H1 (cell line): ENCODE measurements at regions not wholly inside any gene's neighbourhood (a gene's known extent, or its start where the extent isn't known, plus 50 kb on each side); places are given as distances from the start of the nearest gene placed in this dataset.

ENCODE experiments used
- CTCF ChIA-PET: fragments of 300-600 bp; sonication (Branson Sonifier 250); formaldehyde crosslinking; loops from one replicate; lab custom pipeline; 2021; ENCODE audit not compliant: partially characterized antibody; lab: Charles Lee
- POLR2A ChIA-PET: fragments of 300-600 bp; sonication (Branson Sonifier 250); formaldehyde crosslinking; loops from one replicate; lab custom pipeline; 2021; ENCODE audit warnings: inconsistent platforms; ENCODE audit not compliant: partially characterized antibody; lab: Charles Lee
- DNase-seq, 2 experiments: peaks; one replicate each; pipeline versions ENCODE4 v3.0.0 to v3.0.0-alpha.2; 2010 to 2022; ENCODE audit warnings: low spot score in 2 of 2, low read depth in 1 of 2, mixed read lengths in 1 of 2
- FAIRE-seq: peaks from 2 replicates; lab custom pipeline; 2011; peaks lifted over from hg19 to GRCh38; lab: Jason Lieb, UNC
- H2AFZ ChIP-seq: 2 replicates; pipeline ENCODE4 v1.8.1; 2012; ENCODE audit warnings: low read length, inconsistent platforms
- H2AK5ac ChIP-seq: 2 replicates; pipeline ENCODE4 v1.6.1; 2013; ENCODE audit warnings: low read depth, low read length
- H2BK120ac ChIP-seq: replicated peaks from 2 replicates; pipeline ENCODE3; 2013; ENCODE audit warnings: low read depth, low read length, inconsistent platforms
- H2BK12ac ChIP-seq: 2 replicates; pipeline ENCODE4 v1.6.1; 2013; ENCODE audit warnings: low read depth, low read length
- H2BK15ac ChIP-seq: 2 replicates; pipeline ENCODE4 v1.6.1; 2013; ENCODE audit warnings: low read length
- H2BK20ac ChIP-seq: 2 replicates; pipeline ENCODE4 v1.6.1; 2013; ENCODE audit warnings: low read length
- H2BK5ac ChIP-seq: 2 replicates; pipeline ENCODE4 v1.6.1; 2013; ENCODE audit warnings: low read depth, low read length
- H3K14ac ChIP-seq: 2 replicates; pipeline ENCODE4 v1.6.1; 2013; ENCODE audit warnings: inconsistent platforms; ENCODE audit not compliant: insufficient read length
- H3K18ac ChIP-seq: 2 replicates; pipeline ENCODE4 v1.6.1; 2013; ENCODE audit warnings: low read length; ENCODE audit errors: extremely low read depth
- H3K23ac ChIP-seq: 2 replicates; pipeline ENCODE4 v1.6.1; 2013; ENCODE audit warnings: inconsistent platforms; ENCODE audit not compliant: insufficient read length
- H3K23me2 ChIP-seq: 2 replicates; pipeline ENCODE4 v1.6.1; 2013; ENCODE audit warnings: low read depth, low read length
- H3K27ac ChIP-seq: 2 replicates; pipeline ENCODE4 v1.6.1; 2011; ENCODE audit warnings: low read depth, low read length, inconsistent platforms
- H3K27me3 ChIP-seq, 4 experiments: replicated peaks in 1 of 4; 1 replicate in 1 of 4; 2 replicates in 3 of 4; pipeline versions ENCODE4 v1.6.1 to v1.8.1; 2011 to 2013; ENCODE audit warnings: low read length in 3 of 4, mild to moderate bottlenecking in 3 of 4, inconsistent platforms in 2 of 4, mixed read lengths in 2 of 4, moderate library complexity in 1 of 4; ENCODE audit not compliant: control insufficient read depth in 3 of 4, insufficient read depth in 3 of 4; ENCODE audit errors: extremely low read depth in 1 of 4
- H3K36me3 ChIP-seq, 4 experiments: 2 replicates each; pipeline versions ENCODE4 v1.6.1 to v1.8.1; 2011 to 2013; ENCODE audit warnings: mild to moderate bottlenecking in 4 of 4, low read length in 3 of 4, moderate library complexity in 2 of 4, control low read depth in 1 of 4, inconsistent platforms in 1 of 4; ENCODE audit not compliant: insufficient read depth in 4 of 4, control insufficient read depth in 2 of 4
- H3K4ac ChIP-seq: replicated peaks from 2 replicates; pipeline ENCODE3; 2013; ENCODE audit warnings: low read length, low read depth, mixed read lengths, inconsistent platforms; ENCODE audit not compliant: insufficient read length
- H3K4me1 ChIP-seq, 4 experiments: replicated peaks in 1 of 4; 1 replicate in 1 of 4; 2 replicates in 3 of 4; pipeline versions ENCODE4 v1.6.1 to v1.8.1; 2011 to 2013; ENCODE audit warnings: low read length in 3 of 4, inconsistent platforms in 2 of 4, mixed read lengths in 1 of 4; ENCODE audit not compliant: insufficient read depth in 4 of 4, control insufficient read depth in 3 of 4
- H3K4me2 ChIP-seq, 2 experiments: 2 replicates each; pipeline versions ENCODE4 v1.6.1 to v1.8.1; 2011 to 2013; ENCODE audit warnings: low read depth in 2 of 2, low read length in 2 of 2, control low read depth in 1 of 2, inconsistent platforms in 1 of 2, mild to moderate bottlenecking in 1 of 2; ENCODE audit not compliant: insufficient read depth in 1 of 2
- H3K4me3 ChIP-seq, 4 experiments: fragments of 200-600, 300-600 bp in 1 of 4; sonication (generic), shearing (Covaris generic), sonication (Bioruptor Twin) in 1 of 4; 2 replicates each; pipeline versions ENCODE4 v1.5.1 to v1.8.1; 2011 to 2016; ENCODE audit warnings: low read length in 4 of 4, low read depth in 3 of 4, control low read depth in 2 of 4, inconsistent platforms in 2 of 4, mild to moderate bottlenecking in 2 of 4, mixed read lengths in 1 of 4, moderate library complexity in 1 of 4; ENCODE audit not compliant: insufficient read depth in 2 of 4; ENCODE audit errors: extremely low read depth in 1 of 4
- H3K56ac ChIP-seq: replicated peaks from 2 replicates; pipeline ENCODE3; 2013; ENCODE audit warnings: low read depth, mild to moderate bottlenecking, mixed read lengths, low read length, inconsistent platforms; ENCODE audit not compliant: insufficient read length
- H3K79me1 ChIP-seq: 2 replicates; pipeline ENCODE4 v1.6.1; 2013; ENCODE audit warnings: low read depth, low read length, control low read depth
- H3K79me2 ChIP-seq, 2 experiments: 2 replicates each; pipeline versions ENCODE4 v1.6.1 to v1.8.1; 2012 to 2013; ENCODE audit warnings: low read length in 2 of 2, mild to moderate bottlenecking in 2 of 2, inconsistent platforms in 1 of 2; ENCODE audit not compliant: insufficient read depth in 2 of 2, control insufficient read depth in 1 of 2
- H3K9ac ChIP-seq, 4 experiments: replicated peaks in 1 of 4; 1 replicate in 1 of 4; 2 replicates in 3 of 4; pipeline versions ENCODE4 v1.6.1 to v1.8.1; 2011 to 2013; ENCODE audit warnings: low read depth in 3 of 4, low read length in 3 of 4, control low read depth in 2 of 4, mild to moderate bottlenecking in 2 of 4, moderate library complexity in 2 of 4, inconsistent platforms in 1 of 4; ENCODE audit errors: extremely low read depth in 1 of 4
- H3K9me3 ChIP-seq, 2 experiments: 2 replicates each; pipeline versions ENCODE4 v1.6.1 to v1.8.1; 2012 to 2013; ENCODE audit warnings: mild to moderate bottlenecking in 2 of 2, moderate library complexity in 2 of 2, control low read depth in 1 of 2, inconsistent platforms in 1 of 2, low read depth in 1 of 2, low read length in 1 of 2, mixed read lengths in 1 of 2; ENCODE audit not compliant: insufficient read depth in 2 of 2
- H4K20me1 ChIP-seq, 2 experiments: replicated peaks in 1 of 2; 2 replicates each; pipeline versions ENCODE3 to v1.8.1; 2011 to 2013; ENCODE audit warnings: inconsistent platforms in 2 of 2, low read length in 2 of 2, mild to moderate bottlenecking in 1 of 2; ENCODE audit not compliant: insufficient read depth in 2 of 2, control insufficient read depth in 1 of 2
- H4K5ac ChIP-seq: 2 replicates; pipeline ENCODE4 v1.6.1; 2013; ENCODE audit warnings: low read length, low read depth, mixed read lengths, inconsistent platforms; ENCODE audit not compliant: insufficient read length
- H4K8ac ChIP-seq: 2 replicates; pipeline ENCODE4 v1.8.0; 2013; ENCODE audit warnings: mild to moderate bottlenecking, moderate library complexity, low read length, inconsistent platforms; ENCODE audit not compliant: insufficient read depth; ENCODE audit errors: extremely low read depth
- H4K91ac ChIP-seq: replicated peaks from 2 replicates; pipeline ENCODE3; 2013; ENCODE audit warnings: low read length, mixed read lengths, inconsistent platforms; ENCODE audit not compliant: insufficient read length
- CBX5 ChIP-seq: fragments of 300-800, 300-1000 bp; sonication (generic); IDR thresholded peaks from 2 replicates; pipeline ENCODE4 v1.7.1; 2016; ENCODE audit warnings: antibody characterized with exemption, low read length, low read depth
- GTF2F1 ChIP-seq: IDR thresholded peaks from 2 replicates; pipeline ENCODE4 v1.6.1; 2012; ENCODE audit warnings: low read depth, low read length, improper control_type of control experiment, borderline replicate concordance
- POLR2AphosphoS5 ChIP-seq: IDR thresholded peaks from 2 replicates; pipeline ENCODE4 v1.6.1; 2011; ENCODE audit warnings: low read depth, low read length
- RBBP5 ChIP-seq: IDR thresholded peaks from 2 replicates; pipeline ENCODE4 v1.7.1; 2012; ENCODE audit warnings: low read depth, mild to moderate bottlenecking, inconsistent platforms, low read length, moderate library complexity, borderline replicate concordance
- RFX5 ChIP-seq: IDR thresholded peaks from 2 replicates; pipeline ENCODE4 v1.6.1; 2011; ENCODE audit warnings: low read depth, low read length, improper control_type of control experiment, borderline replicate concordance
- SIN3A ChIP-seq, 2 experiments: IDR thresholded peaks in 1 of 2; conservative IDR thresholded peaks in 1 of 2; 2 replicates each; pipeline ENCODE4 v1.6.1; 2011 to 2012; ENCODE audit warnings: low read length in 2 of 2, improper control_type of control experiment in 1 of 2, low read depth in 1 of 2, mild to moderate bottlenecking in 1 of 2
- SIX5 ChIP-seq: IDR thresholded peaks from 2 replicates; pipeline ENCODE4 v1.6.1; 2011; ENCODE audit warnings: mild to moderate bottlenecking, low read depth, low read length
- SP4 ChIP-seq: IDR thresholded peaks from 2 replicates; pipeline ENCODE4 v1.6.1; 2012; ENCODE audit warnings: low read length, inconsistent platforms
- SRF ChIP-seq: IDR thresholded peaks from 2 replicates; pipeline ENCODE4 v1.6.1; 2011; ENCODE audit warnings: mild to moderate bottlenecking, low read depth, low read length, moderate library complexity
- TCF12 ChIP-seq: IDR thresholded peaks from 2 replicates; pipeline ENCODE4 v1.6.1; 2011; ENCODE audit warnings: low read depth, mild to moderate bottlenecking, low read length
- WGBS, 2 experiments: shearing (Covaris generic) in 1 of 2; methylation state at CpG; one replicate each; pipeline versions ENCODE4 v1.1.6 to v1.1.7; 2013 to 2015; ENCODE audit warnings: low lambda C conversion rate in 2 of 2, mixed read lengths in 2 of 2, inconsistent platforms in 1 of 2, low coverage in 1 of 2, missing lambda C conversion rate in 1 of 2; ENCODE audit not compliant: insufficient replicate concordance in 2 of 2, insufficient coverage in 1 of 2, insufficient read length in 1 of 2; ENCODE audit errors: extremely low coverage in 1 of 2, missing lambda C conversion rate in 1 of 2; 5-methylcytosine and 5-hydroxymethylcytosine counted together
- TF ChIP-seq, protein P1 (sequence below): IDR thresholded peaks from 2 replicates; pipeline ENCODE4 v1.6.1; 2012; ENCODE audit warnings: low read length, inconsistent platforms
- TF ChIP-seq, protein P2 (sequence below): IDR thresholded peaks from 2 replicates; pipeline ENCODE4 v1.6.1; 2011; ENCODE audit warnings: low read depth, mild to moderate bottlenecking, low read length; ENCODE audit not compliant: insufficient read depth

DNA sequence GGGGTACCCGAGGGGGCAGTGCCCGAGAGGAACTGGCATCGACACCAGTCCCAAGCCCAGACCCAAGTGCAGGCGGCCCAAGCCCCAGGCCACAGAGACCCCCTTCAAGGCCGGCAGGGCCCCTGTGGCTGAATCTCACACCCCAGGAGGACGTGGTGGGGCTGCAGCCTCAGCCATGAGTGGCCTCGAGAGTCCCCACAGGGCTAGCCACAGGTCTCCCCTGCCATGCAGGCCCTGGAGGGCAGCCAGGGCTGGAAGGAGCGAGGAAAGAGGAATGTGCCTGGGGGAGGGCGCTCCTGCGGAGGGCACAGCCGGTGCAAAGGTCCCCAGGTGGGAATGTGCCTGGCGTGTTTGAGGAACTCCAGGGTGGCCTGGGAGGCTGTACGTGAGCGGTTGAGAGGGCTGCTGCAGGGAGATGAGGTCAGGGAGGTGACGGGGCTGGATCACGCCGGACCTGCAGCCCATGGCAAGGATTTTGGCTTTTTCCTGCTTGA is 86.1 kb downstream of the NCOR2 start:
- Histone ChIP-seq H3K9ac (no peak overlapping the region), H3K79me2 (peaks cover 0 to 12% of the 10 kb centered on the region in 2 experiments; a peak in 1 of 4 replicates), H2BK20ac (no peak overlapping the region), H4K91ac (no peak overlapping the region), H3K14ac (no peak overlapping the region), H2AFZ (no peak overlapping the region), H3K79me1 (peaks cover 14% of the 10 kb centered on the region), H4K8ac (peak overlapping the region; percentile 42; the same call in 1 of the 2 replicates), H3K27me3 (no peaks in the 10 kb centered on the region), H2BK120ac (no peak overlapping the region), H2BK5ac (peak overlapping the region; percentile 13; the same call in 1 of the 2 replicates), H2AK5ac (no peak overlapping the region), H3K18ac (no peak overlapping the region), H2BK15ac (no peak overlapping the region)
- POLR2A ChIA-PET = no interaction called here
- CTCF ChIA-PET = interaction anchor here (0.6 to 1.2 kb wide), 4 partner anchors 9 to 902 kb away, joined by 3 to 4 read pairs (median 3); no protein-coding TSS in a partner anchor
- no peak for TF ChIP-seq SP4
- TF ChIP-seq, protein P1, sequence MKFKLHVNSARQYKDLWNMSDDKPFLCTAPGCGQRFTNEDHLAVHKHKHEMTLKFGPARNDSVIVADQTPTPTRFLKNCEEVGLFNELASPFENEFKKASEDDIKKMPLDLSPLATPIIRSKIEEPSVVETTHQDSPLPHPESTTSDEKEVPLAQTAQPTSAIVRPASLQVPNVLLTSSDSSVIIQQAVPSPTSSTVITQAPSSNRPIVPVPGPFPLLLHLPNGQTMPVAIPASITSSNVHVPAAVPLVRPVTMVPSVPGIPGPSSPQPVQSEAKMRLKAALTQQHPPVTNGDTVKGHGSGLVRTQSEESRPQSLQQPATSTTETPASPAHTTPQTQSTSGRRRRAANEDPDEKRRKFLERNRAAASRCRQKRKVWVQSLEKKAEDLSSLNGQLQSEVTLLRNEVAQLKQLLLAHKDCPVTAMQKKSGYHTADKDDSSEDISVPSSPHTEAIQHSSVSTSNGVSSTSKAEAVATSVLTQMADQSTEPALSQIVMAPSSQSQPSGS = no peak
- TF ChIP-seq SIX5 = no peak
- TF ChIP-seq TCF12 = no peak
- TF ChIP-seq RFX5 = no peak
- TF ChIP-seq POLR2AphosphoS5 = no peak
- TF ChIP-seq, protein P2, sequence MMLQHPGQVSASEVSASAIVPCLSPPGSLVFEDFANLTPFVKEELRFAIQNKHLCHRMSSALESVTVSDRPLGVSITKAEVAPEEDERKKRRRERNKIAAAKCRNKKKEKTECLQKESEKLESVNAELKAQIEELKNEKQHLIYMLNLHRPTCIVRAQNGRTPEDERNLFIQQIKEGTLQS = no peak
- TF ChIP-seq RBBP5 = no peak
- TF ChIP-seq CBX5 = no peak
- no peak for TF ChIP-seq SRF
- no peak for TF ChIP-seq SIN3A (conservative IDR thresholded peaks at IDR 0.05 in 1 of 2, IDR thresholded peaks at IDR 0.05 in 1 of 2; ENCODE audit: low read depth in 1 of 2, low read length in 2 of 2)
- no peak for TF ChIP-seq GTF2F1
- TF ChIP-seq, all 59 proteins: peak for 0
- Histone ChIP-seq H4K5ac (no peak overlapping the region), H3K23ac (no peak overlapping the region), H3K23me2 (peaks cover 3% of the 10 kb centered on the region), H3K27ac (no peak overlapping the region; the same call in 1 of the 2 replicates), H3K9me3 (no peaks in the 10 kb centered on the region), H4K20me1 (peaks cover 16 to 33% of the 10 kb centered on the region in 2 experiments), H3K4me2 (no peak overlapping the region), H3K4ac (no peak overlapping the region), H3K4me3 (no peak overlapping the region), H2BK12ac (no peak overlapping the region), H3K36me3 (peaks cover 0 to 15% (median 8%) of the 10 kb centered on the region in 4 experiments; a peak in 4 of 8 replicates), H3K56ac (no peak overlapping the region), H3K4me1 (peaks cover 0 to 9% (median 0%) of the 10 kb centered on the region in 4 experiments; a peak in 5 of 7 replicates)
- DNase-seq (no peak), FAIRE-seq (no peak)
- WGBS, 2 experiments = 91% methylated on average over 16 of the region's 17 CpGs; no CpG with 5 or more reads in 1 of the 2 experiments
